Mammary epithelial cell (primary cell): ENCODE measurements at regions not wholly inside any gene's neighbourhood (a gene's known extent, or its start where the extent isn't known, plus 50 kb on each side); places are given as distances from the start of the nearest gene placed in this dataset.

Source experiments
- EZH2 ChIP-seq: IDR thresholded peaks from 2 replicates; pipeline ENCODE4 v1.6.1; 2012; ENCODE audit warnings: low read length, inconsistent platforms, borderline replicate concordance
- TF ChIP-seq, protein P1 (sequence below), 2 donors: IDR thresholded peaks in 1 of 2; conservative IDR thresholded peaks in 1 of 2; 2 replicates each; pipeline ENCODE4 v1.5.1; 2011 to 2012; ENCODE audit warnings: inconsistent platforms in 2 of 2, low read length in 2 of 2, mild to moderate bottlenecking in 2 of 2, control low read depth in 1 of 2, low read depth in 1 of 2; ENCODE audit not compliant: insufficient read depth in 1 of 2; ENCODE audit errors: extremely low read depth in 1 of 2

DNA sequence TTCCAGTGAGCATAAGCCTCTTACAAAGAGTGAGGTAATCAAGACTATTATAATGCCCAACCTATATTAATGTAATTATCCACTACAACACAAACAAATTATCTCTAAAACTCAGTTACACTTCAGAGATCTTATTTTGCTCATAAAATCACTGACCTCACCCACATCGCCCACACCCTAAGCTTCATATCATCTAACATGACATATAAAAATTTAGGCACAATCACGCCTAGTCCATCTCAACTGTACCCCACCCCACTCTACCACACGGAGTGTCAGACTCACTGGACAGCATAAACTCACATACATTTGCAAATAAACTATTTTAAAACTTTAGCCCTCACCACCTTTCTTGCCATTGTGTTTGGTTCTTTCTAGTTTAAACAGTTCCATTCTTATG is 252.4 kb downstream of the PCDH7 start:
- TF ChIP-seq, protein P1, sequence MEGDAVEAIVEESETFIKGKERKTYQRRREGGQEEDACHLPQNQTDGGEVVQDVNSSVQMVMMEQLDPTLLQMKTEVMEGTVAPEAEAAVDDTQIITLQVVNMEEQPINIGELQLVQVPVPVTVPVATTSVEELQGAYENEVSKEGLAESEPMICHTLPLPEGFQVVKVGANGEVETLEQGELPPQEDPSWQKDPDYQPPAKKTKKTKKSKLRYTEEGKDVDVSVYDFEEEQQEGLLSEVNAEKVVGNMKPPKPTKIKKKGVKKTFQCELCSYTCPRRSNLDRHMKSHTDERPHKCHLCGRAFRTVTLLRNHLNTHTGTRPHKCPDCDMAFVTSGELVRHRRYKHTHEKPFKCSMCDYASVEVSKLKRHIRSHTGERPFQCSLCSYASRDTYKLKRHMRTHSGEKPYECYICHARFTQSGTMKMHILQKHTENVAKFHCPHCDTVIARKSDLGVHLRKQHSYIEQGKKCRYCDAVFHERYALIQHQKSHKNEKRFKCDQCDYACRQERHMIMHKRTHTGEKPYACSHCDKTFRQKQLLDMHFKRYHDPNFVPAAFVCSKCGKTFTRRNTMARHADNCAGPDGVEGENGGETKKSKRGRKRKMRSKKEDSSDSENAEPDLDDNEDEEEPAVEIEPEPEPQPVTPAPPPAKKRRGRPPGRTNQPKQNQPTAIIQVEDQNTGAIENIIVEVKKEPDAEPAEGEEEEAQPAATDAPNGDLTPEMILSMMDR (conservative IDR thresholded peaks at IDR 0.05 in 1 of 2, IDR thresholded peaks at IDR 0.05 in 1 of 2; ENCODE audit: extremely low read depth in 1 of 2, insufficient read depth in 1 of 2, low read depth in 1 of 2, low read length in 2 of 2) = no peak
- no peak for TF ChIP-seq EZH2
